Mammary epithelial cell (primary cell): ENCODE measurements at regions not wholly inside any gene's neighbourhood (a gene's known extent, or its start where the extent isn't known, plus 50 kb on each side); places are given as distances from the start of the nearest gene placed in this dataset.

Experiments used
- CTCF ChIP-seq, 2 donors: IDR thresholded peaks in 1 of 2; conservative IDR thresholded peaks in 1 of 2; 2 replicates each; pipeline ENCODE4 v1.5.1; 2011 to 2012; ENCODE audit warnings: inconsistent platforms in 2 of 2, low read length in 2 of 2, mild to moderate bottlenecking in 2 of 2, control low read depth in 1 of 2, low read depth in 1 of 2; ENCODE audit not compliant: insufficient read depth in 1 of 2; ENCODE audit errors: extremely low read depth in 1 of 2
- EZH2 ChIP-seq: IDR thresholded peaks from 2 replicates; pipeline ENCODE4 v1.6.1; 2012; ENCODE audit warnings: low read length, inconsistent platforms, borderline replicate concordance

DNA sequence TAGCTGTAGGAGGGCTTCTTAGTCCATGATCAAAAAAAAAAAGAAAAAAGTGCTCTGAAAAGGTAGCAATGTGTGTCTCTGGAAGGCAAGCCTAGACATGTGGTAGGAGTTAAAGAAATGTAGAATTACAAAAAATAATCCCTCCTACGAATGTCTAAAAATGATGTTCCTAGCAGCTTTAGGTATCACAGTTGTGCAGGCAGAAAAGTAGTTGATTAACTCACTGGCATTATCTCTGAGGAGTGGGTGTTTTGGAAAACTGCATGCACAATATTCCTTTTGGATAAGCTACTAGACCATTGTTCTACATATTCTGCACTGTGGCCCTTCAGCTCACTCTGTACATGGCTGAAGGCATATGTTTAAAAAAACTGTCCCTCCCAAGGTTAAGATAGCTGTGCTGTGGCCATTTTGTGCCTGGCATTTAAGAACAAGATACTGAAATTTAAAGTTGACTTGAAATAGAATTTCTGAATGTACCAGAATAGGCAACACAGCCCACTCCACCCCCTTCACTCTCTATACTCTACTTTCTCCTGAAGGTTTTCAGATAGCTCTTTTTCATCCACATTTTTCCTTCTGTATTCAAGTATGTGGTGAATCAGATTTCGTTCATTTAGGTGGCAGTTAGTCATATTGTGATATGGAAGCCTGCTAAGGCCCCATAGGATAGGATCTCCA, 463.9 kb upstream of the LRRC7 start:
- TF ChIP-seq CTCF (conservative IDR thresholded peaks at IDR 0.05 in 1 of 2, IDR thresholded peaks at IDR 0.05 in 1 of 2; ENCODE audit: extremely low read depth in 1 of 2, insufficient read depth in 1 of 2, low read depth in 1 of 2, low read length in 2 of 2) (no peak), EZH2 (no peak)
